LNCAP (cell line): ENCODE measurements at regions not wholly inside any gene's neighbourhood (a gene's known extent, or its start where the extent isn't known, plus 50 kb on each side); places are given as distances from the start of the nearest gene placed in this dataset.

Source experiments
- TF ChIP-seq, protein P1 (sequence below): fragments of 450-650 bp; IDR thresholded peaks from 2 replicates; pipeline ENCODE4 v1.5.1; 2017; ENCODE audit warnings: mild to moderate bottlenecking

DNA sequence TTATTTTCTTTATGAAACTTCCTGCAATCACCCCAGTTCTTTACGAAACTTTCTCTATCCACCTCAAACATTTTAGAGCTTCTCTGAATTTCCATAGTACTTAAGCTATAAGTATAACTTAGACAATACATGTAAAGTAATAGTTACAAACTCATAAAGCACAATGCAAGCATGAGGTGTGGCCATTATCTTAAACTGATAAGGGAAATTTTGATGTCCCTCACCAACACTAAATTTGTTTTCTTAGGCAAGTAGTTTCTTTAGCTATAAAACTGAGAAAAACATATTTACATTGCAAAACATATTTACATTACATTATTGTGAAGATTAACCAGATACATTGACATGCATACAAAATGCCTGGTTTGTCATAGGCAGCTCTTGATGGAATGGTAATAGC is 146.4 kb upstream of the ATP1B1 start:
- TF ChIP-seq, protein P1, sequence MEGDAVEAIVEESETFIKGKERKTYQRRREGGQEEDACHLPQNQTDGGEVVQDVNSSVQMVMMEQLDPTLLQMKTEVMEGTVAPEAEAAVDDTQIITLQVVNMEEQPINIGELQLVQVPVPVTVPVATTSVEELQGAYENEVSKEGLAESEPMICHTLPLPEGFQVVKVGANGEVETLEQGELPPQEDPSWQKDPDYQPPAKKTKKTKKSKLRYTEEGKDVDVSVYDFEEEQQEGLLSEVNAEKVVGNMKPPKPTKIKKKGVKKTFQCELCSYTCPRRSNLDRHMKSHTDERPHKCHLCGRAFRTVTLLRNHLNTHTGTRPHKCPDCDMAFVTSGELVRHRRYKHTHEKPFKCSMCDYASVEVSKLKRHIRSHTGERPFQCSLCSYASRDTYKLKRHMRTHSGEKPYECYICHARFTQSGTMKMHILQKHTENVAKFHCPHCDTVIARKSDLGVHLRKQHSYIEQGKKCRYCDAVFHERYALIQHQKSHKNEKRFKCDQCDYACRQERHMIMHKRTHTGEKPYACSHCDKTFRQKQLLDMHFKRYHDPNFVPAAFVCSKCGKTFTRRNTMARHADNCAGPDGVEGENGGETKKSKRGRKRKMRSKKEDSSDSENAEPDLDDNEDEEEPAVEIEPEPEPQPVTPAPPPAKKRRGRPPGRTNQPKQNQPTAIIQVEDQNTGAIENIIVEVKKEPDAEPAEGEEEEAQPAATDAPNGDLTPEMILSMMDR, result no peak

DNA sequence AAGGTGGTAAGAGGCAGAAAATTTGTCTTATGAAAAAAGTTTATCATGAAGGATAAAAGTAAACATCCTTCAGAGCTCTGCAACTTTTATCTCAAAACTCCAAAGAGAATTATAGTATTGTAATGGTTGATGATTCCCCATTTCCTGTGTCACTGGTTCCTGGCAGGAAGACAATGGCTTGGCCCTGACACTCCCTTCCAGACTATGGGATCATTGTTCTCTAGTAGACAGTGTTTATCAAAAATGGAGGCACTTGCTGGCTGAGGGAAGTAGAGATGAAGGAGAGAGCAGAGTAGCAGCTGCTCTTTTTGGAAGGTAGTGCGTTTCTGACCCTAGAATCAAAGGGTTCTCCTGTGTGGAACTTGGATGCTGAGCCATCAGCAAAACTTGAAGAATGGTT is 145.9 kb upstream of the ATP1B1 start:
- TF ChIP-seq, protein P1, result no peak

DNA sequence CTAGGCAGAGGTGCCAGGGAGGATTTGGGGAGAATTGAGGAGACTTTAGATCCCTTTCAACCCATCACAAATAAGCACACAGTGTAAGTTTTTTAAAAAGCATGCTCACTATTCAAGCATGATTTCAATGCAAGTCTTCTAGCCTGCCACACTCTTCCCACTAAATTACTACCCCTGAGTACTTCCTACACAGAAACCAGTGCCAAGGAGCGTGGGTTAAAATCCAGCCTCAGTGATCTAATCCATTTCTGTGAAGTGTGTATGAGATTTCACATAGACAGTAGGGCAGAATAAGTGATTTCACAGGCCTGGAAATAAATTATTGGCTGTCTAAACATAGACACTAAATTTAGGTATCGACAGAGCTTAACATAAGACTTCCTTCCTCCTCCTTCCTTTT is 142.9 kb upstream of the ATP1B1 start:
- TF ChIP-seq, protein P1, result no peak

DNA sequence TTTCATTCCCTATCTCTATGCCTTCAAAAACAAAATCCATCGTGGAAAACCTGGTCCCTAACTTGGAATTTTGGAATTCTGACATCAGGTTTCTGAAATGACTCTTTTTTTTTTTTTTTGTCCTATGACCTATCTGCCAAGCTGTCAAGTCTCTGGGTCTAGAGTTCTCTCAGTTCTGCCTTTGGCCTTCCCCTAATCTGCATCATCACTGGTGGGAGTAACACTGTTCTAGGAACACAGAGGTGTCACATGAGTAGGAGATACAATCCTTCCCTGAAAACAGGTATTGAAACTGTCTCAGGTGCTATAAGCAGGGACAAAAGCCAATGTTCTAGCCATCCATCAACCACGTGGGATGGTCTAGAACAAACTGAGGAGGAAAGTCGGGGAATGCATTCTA is 142.0 kb upstream of the ATP1B1 start:
- TF ChIP-seq, protein P1, result no peak

DNA sequence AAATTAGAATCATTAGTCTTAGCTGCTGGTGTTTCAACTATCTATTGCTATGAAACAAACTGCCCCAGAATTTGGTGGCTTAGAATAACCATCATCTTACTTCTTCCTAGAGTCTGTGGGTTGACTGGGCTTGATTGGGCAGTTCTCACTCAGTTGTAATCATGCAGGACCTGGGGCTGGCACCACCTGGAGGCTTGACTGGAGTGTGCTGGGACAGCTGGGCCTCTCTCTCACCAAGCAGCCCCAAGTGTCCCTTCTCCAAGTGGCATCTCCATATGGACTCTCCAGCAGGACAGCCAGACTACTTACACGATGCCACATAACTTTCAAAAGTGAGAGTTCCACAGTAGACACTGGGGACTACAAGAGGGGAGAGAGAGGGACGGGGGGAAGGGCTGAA is 140.3 kb upstream of the ATP1B1 start:
- TF ChIP-seq, protein P1, result no peak

DNA sequence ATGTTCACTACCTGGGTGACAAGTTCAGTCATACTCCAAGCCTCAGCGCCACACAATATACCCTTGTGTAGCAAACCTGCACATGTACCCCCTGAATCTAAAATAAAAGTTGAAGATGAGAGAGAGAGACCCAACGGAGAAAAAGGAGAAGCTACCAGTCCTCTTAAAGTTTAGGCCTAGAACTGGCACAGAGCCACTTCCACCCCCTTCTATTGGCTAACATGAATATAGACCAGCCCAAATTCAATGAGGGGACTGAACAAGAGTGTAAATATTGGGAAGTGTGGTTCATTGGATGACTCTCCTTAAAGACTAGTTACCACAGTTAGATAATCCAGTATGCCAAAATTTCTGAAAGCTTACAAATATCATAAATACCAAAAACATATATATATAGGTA is 139.9 kb upstream of the ATP1B1 start:
- TF ChIP-seq, protein P1, result no peak

DNA sequence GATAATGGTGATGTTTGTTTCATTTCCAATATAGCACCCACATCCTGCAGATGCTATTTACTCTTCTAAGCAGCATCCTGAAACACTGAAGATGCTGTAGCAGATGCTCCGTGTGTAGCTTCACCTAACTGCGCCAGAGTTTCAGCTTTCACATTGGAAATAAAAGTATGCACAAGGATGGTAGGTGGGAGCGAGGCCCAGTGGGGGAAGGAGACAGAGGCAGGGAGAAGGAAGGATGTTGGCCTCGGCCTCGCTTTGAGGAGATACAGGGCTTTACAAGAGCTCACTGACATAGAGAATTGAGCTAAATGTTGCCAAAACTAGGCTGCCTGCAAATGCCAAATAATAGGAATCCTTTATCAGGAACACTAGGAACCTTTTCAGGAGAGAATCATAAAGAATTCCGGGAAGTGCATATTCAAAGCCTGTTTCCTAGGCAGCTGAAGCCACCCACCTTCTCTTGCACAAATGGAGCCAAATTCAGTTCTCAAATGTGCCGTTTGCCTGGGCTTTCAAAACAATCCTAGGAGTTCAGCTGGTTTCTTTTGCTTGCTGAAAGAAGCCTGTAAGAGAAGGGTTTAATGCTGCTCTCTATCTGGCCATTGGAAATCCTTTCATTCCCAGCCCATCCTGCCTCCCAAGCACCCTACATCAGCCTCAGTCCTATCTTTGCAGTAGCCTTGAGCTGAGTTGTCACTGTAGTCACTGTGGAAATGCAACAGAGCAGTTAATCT is 135.4 kb upstream of the ATP1B1 start:
- TF ChIP-seq, protein P1, result no peak

DNA sequence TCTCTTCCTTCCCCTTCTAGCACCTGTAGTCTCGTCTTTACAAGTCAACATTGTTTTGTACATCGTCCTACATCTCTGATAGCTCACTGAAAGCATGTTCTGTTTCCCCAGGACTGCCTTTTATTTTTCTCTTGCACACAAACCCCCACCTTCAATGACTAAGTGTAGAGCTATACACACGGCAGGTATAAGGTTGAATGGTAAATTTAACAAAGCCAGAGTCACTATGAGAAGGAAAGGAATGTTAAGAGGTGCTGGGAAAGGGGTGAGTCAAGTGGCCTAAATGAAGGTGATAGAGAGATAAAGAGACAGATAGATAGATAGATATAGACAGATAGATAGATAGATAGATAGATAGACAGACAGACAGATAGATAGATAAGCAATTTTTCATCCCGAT is 134.3 kb upstream of the ATP1B1 start:
- TF ChIP-seq, protein P1, result no peak
